Cerebellar nuclear complex (tissue), 1 donor: ENCODE measurements at regions not wholly inside any gene's neighbourhood (a gene's known extent, or its start where the extent isn't known, plus 50 kb on each side); places are given as distances from the start of the nearest gene placed in this dataset.

Experiments
- DNase-seq, 2 experiments: peaks; one replicate each; lab custom pipeline; 2025; lab: John Stamatoyannopoulos, UW

DNA sequence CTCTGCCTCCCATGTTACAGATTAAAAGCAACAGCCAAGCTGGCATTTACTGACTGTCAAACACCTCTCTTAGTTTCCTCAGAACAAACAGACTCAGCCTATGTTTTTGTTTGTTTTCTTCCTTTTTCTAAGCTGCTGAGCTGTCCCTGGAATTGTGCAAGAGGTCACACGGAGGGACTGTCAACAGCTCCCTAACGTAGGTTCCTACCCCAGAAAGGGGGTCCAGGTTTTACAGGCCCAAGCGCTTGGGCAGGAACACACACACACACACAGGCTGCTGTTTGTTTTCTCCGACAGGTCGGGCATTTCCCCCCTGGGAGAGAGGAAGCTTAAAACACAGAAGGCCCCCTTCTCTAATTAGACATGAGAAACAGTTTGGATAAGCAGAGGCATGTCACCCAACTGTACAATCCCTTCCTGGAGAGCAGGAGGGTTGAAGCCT is 739.6 kb upstream of the TBX3 start:
- no peak for DNase-seq

DNA sequence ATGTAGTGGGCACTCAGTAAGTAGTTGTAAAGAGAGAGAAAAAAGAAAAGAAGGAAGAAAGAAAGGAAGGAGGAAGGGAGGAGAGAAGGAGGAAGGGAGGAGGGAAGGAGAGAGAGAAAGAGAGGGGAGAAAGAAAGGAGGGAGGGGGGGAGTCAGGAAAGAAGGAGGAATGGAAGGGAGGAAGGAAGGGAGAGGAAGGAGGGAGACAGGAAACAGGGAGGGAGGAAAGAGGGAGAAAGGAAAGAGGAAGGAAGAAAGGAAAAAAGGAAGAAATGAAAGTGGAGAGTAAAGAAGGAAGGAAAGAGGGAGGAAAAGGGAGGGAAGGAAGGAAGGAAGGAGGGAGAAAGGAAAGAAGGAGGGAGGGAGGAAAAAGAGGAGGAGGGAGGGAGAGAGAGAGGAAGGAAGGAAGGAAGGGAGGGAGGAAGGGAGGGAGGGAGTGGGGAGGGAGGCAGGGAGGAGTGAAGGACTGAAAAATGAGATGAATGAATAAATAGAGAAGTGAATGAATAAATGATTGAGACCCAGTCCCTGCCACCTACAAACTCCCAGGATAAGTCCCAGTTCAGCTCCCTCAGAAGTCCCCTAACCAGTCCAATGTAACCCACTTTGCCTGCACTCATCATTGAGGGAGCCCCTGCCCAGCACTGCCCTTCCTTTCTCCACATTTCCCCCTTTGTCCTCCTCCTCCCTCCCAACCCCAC is 739.0 kb upstream of the TBX3 start:
- no peak for DNase-seq

DNA sequence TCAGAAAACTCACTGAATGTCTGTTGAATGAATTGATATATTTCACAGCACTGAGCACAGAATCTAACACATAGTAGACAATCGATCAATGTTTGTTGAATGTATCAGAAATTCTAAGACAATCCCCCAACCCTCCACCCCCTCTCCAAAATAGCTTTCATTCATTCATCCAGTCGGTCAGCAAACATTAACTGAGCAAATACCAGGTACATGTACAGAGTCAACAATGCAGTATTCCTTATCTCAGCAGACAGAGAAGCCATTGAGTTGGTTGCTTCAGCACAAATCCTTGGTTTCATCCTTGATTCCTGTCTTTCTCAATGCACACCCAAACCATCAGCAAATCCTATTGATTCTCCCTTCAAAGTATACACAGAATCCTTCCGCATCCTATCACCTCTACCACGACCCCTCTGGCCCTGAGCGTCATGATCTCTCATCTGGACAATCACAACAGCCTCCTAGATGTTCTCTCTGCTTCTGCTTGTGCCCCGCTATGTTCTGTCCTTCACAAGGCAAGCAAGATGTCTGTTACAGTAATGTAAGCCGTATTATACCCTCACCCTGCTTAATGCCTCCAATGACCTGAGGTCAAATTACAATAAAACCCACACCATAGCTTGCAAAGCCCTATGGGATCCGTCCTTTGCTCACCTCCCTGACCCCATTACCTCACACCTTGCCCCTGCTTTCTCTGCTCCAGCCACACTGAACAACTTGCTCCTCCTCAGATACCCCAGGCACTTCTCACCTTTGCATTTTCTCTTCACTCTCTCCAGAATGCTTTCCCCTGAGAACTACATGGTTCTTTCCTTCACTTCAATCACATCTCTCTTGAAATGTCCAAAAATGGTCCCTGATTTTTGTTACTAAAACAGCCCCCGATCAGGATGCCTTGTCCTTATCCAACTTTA is 738.1 kb upstream of the TBX3 start:
- no peak for DNase-seq

DNA sequence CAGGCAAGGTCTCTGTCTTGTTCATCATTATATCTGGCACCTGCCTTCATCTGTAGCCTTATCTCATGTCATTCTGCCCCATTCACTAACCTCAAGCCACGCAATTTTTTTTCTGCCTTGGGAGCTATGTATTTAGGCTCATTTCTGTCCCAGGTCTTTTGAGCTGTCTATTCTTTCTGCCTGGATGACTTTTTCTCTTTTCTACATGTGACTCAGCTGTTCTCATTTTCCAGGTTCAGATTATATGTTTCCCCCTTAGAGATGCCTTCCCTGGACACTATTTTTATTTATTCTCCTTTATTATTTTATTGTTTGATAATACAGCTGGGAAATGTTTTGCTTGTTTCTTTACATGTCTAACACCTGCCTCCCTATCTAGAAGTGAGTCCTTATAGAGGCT is 737.4 kb upstream of the TBX3 start:
- DNase-seq = no peak

DNA sequence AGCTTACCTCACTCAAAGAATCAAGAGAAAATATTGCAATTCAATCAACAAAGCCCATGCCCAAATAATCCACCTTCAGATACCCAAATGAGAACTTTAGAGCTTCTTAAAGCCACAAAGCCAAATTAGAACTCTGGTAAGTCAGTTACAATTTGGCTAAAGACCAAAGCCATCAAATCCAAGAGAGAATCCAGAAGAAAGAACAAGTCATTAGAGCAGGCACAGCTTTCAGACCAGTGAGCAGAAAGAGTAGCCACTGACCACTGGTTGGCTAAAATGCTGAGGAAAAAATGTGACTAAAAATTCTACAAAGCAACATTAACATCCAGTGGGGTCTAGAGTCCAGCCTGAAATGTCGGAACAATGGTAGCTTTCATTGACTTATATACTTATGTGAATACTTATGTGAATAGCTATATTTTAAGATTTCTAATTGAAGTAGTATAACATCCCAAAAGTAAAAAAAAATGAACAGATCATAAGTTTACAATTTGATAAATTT is 735.2 kb upstream of the TBX3 start:
- no peak for DNase-seq

DNA sequence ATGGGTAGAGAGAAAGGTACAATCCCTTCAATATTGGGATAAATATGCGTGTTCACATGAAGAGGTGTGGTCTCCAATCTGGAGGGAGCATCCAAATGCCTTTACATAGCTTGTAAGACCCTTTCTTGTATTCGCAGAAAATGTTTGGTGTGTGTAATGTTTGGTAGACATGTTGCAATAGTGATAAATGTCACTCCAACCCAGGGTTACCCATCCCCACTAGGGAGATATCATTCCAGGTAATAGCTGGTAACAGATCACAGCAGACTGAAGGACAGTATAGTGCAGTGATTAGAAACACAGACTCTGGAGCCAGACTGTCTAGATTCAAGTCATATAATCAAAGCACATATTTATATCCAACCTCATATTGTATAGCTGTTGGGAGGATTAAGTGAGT is 733.6 kb upstream of the TBX3 start:
- DNase-seq = no peak

DNA sequence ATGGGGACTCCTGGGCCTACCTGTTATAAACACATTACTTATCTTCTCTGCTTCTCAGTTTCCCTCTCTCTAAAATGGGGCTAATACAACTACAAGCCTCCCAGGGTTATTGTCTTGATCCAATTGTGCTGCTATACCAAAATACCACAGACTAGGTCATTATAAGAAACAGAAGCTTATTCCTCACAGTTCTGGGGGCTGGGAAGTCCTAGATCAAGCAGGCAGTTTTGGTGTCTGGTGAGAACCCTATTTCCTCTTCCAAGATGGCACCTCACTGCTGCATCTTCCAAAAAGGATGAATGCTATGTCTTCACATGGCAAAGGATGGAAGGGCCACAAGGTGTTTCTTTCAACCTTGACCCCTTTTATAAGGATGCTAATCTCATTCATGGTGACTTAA is 732.9 kb upstream of the TBX3 start:
- no peak for DNase-seq

DNA sequence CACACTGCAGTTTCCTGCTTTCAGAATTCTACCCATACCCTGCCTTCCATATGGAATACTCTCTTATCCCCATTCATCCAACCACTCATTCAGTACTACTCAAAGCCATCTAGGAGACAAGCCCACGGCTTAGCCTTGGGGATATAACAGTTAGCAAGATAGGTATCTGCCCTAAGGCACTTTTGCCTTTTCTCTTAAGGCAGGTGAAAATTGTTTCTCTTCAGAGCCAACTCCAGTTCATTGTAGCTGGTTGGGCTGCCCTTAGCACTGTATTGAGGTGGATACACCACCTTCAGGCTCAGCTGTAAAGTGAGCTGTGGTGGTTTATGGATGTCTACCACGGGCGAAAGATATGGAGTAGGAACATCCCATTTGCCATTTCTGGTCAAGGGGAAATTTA is 729.7 kb upstream of the TBX3 start:
- no peak for DNase-seq

DNA sequence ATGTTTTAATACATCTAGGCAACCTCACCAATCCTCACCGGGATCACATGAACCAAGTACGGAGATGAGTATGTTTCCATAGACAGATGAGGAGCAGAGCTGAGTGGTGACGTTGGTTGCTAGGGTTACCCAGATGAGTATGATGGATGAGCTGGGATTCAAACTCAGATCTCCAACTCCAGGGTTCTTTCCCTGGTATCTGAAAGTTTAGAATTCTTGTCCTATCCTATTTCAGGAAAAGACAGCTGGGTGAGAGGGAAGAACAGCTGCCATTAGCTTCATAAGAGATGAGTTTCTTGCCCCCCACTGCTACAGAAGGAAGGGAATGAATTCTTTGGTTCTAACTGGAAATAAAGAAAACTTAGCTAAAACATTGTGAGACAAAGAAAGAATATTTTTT is 728.9 kb upstream of the TBX3 start:
- DNase-seq = no peak

DNA sequence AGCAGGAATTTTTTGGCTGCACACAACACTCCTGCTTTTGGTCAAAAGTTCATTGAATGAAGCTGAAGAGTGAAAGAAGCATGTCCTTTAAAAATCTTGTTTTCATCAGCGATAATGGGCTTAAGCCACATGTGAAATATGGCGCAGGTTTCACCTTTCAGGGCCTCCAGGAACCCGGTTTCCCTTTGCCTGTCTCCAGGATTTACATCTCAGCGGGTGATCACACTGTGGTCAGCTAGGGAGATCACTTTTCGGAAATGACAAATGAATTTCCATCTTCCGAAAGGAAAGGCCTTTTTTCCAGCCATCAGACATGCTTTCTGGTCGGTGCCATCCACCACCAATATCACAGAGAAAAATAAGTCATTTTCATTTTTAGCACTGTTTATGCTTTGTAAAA is 727.1 kb upstream of the TBX3 start:
- DNase-seq = no peak

DNA sequence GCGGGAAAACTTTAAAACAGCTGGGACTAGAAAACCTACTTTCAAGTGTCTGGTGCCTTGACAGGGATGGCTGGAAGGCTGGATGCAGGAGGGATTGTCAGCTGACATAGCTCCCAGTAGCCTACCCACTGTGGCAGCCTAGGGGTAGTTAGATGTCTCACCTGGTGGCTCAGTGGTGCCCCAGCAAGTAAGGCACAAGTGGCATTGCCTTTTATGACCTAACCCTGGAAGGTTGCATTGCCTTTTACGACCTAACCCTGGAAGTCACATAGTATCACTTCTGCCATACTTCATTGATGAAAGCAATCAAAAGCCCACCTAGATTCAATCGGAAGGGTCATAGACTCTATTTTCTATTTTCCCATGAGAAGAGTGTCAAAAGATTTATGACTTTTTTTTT is 724.7 kb upstream of the TBX3 start:
- DNase-seq = no peak

DNA sequence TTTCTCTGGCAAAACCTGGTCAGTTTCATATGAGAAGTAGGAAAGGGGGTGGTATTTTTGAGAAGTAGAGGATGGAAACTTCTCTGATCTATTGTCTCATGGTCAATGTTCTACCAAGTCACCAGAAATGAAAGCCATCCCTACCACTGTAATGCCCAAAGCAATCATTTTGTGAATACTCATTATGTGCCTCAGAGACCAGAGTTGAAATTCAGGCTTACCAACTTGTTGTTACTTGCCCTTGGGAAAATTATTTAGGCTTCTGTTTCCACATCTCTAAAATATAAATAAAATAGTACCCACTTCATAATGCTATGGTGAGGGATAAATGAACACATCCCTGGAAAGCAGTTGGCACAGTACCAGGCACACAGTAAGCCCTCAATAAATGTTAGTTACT is 723.7 kb upstream of the TBX3 start:
- DNase-seq = no peak

DNA sequence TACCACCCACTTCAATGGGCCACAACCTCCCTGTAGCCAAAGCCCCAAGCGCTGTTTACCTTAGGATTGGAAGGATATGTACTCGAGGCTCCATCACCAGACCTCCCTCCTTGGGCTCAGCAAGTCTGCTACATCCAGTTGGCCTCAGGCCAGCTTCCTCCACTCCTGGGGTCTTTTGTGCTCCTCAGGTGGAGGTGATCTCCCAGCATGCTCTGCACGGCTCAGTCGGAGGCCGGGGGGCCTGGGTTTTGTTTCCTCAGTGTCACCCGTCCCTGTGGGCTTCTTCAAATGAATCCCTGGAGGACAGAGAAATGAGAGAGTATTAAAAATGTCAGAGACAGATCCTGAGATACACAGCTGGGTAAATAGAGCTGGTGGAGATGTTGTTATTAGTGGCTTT is 723.1 kb upstream of the TBX3 start:
- no peak for DNase-seq

DNA sequence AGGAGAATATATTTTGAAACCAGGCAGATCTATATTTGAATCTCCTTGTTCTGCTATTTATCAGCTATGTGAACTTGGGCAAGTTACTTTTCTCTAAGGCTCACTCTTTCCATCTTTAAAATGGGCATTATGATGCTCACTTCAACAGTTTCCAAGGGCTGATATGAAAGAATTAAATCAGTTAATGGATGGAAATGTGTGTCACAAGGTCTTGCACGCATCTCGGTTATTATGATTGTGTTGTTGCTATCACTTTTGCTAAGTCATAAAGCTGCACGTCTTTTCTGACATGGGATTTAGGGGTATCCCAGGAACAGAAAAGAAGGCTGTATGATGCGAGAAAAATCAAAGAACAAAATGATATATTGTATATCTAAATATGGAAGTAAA is 721.5 kb upstream of the TBX3 start:
- no peak for DNase-seq

DNA sequence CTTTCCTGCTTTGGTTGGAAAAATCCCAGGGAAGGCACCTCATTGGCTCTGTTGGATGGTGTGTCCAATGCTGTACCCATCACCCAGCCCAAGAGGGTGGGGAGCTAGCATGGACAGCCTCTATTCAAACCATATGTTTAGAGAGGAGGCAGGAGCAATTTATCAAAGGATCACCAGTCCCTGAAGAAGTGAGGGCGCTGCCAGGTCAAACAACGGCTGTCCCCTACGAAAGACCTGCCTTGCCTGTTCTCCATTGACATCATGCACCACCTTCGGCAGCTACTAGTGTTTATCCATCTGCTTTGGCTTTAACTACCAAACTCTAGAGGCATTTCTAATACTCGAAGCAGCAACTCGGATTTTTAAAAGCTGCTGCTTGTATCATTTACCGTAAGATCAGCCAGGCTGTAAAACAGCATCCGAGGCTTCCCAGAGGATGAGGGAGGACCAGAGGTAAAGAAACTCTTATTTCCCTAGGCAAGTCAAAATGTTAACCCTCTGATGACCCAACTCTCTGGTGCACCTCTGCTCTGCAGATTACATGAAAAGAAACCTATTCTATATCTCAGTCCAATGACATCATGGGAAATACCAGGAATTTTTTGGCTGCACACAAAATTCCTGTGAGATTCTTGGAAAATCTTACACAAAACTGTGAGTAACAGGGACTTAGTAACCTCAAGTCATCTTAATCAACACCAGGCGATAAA is 720.9 kb upstream of the TBX3 start:
- DNase-seq = no peak

DNA sequence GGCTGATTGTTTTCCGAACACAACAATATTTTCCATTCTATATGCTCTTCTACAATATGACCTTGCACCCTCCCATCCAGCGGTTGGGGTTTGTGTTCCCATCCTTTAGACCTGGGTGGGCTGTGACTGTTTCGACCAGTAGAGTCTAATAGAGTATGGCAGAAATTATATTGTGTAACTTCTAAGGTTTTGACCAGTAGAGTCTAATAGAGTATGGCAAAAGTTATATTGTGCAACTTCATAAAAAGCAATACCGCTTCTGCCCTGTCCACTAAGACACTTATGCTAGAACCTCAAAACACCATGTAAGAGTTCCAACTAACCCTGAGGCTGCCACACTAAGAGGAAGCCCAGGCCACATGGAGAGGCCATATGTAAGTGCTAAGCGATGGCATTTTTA is 719.7 kb upstream of the TBX3 start:
- no peak for DNase-seq

DNA sequence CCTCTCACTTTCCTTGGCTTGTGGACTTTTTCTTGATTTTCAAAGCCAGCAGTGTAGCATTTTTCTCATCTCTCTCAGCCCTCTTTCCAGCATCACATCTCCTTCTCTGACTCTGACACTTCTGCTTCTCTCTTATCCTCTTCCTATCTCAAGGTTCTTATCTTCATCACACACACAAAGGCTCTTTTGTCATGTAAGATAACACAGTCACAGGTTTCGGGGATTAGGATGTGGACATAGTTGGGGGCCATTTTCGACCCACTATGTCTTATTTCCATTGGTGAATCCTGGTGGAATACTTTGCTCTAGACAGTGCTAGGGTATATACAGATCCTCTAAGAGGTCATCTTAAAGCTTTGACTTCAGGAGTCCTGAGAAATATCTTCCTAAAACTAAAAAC is 719.3 kb upstream of the TBX3 start:
- no peak for DNase-seq

DNA sequence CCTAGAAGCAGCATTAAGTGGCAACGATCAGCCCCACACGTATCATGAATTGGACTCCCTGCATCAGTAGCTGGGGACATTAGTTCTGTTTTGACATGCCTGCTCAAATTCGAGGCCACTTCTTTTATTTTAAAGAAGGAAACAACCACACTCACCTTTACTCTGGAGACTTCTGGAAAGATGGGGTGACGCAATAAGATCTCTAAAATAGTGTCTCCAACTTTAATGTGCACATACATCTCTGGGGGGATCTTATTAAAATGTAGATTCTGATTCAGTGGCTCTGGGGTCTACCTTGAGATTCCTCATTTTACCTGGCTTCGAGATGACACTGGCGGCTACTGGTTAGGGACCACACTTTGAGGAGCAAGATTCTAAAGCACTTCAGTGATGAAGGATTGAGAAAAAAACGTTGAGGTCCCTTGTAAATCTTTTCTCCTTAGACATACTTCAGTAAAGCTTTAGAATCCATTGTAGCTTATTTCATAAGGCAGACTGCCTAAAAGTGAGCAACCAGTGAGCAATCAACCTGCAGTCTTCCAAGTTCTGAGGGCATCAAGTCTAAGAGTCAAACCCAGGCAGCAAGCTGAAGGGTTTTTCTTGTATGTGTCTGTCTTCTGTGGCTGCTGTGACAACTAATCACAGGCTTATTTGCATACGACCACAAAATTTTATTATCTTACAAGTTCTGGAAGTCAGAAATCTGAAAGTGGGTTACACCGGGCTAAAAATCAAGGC is 718.6 kb upstream of the TBX3 start:
- no peak for DNase-seq

DNA sequence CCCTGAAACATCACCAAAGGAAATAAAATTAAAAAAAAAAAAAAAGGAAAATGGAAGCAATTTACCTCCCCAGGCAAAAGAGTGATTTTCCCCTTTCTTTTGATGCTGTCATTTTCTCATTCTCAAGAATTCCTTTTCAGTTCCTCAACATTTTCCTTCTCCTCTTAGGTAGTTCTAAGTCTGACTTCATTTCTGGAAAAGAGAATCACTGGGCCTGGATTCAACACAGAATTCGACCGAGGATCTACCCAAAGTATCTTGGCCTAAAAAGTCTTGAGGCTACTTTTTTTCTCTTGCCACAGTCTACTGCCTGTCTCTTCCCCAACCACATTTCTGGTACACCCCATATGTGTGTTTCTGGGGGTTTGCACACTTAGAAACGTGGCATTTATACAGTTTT is 717.8 kb upstream of the TBX3 start:
- DNase-seq = no peak

DNA sequence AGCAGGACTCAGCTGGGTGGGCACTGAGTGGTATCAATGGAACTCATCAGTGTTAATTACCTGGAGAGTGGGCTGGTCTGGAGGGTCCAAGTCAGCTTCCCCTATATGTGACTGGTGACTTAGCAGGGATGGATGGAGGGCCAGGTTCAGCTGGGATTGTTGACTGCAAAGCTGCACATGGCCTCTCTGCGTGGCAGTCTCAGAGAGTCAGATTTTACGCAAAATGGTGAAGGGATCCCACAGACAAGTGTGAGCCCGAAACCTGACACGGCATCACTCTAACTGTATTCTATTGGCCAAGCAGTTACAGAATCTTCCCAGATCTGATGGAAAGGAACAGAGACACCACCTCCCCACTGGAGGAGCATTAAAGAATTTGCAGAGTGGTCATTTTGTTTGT is 716.0 kb upstream of the TBX3 start:
- DNase-seq = no peak

DNA sequence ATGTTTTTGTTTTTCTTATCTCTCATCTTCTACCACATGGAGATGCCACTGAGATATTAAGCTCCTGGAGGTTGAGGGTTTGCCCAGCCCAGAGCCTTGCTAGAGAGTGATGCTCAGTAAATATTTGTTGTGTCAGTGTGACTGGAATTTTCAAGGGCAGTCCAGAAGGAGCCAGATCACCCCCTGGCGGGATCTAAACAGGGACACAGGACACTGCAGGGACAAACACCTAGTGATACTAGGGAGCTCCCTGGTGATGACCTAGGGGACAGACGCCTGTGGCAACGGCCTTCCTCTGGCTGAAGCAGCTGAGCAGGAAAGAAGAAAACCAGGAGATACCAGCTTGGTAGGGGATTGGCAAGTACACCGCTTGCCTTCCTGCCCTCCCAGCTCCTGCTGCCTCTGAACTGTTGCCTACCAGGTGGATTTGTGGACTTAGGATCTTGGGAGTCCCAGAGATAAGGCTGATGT is 714.4 kb upstream of the TBX3 start:
- DNase-seq = no peak

DNA sequence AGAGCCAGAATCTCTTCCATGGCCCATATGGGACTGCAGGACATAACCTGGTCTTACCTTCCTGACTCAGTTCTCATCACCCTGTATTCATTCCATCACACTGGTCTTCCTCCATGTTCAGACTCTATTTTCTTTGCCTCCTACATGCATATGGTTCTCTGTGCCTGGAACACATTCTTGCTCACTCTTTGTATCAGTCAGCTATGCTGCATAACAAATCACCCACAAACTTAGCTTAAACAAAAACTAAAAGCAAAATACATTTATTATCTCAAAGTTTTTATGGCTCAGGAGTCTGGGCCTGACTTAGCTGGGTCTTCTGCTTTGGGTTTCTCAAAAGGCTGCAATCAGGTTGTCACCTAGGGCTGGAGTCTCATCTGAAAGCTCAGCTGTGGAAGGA is 712.6 kb upstream of the TBX3 start:
- DNase-seq = no peak
